ENCODE measurements at regions not wholly inside any gene's neighbourhood (a gene's known extent, or its start where the extent isn't known, plus 50 kb on each side); places are given as distances from the start of the nearest gene placed in this dataset.

DNA sequence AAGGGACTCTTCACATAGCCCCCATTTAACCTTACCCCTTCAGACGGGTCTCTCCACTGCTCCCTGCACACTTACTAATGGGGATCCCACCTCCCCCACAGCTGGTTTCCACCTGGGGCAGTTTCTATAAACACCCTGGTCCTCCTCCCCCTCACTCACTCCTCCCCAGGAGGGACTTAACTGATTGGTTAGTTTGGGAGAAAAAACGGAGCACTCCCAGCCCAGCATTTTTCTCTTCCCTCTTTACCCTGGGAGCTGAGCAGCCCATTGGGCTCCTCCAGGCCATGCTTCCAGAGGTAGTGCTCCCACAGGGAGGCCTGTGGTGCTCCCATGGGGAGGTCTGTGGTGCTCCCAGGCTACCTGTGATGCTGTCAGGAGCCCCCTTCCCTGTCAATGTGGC, 93.7 kb downstream of the MIS18A start:
- intact Hi-C loops (cut with DNase I) = loop anchor here (10.0 kb wide), 1 partner anchor 60 kb away; no protein-coding TSS in a partner anchor
- DNase-seq = no peak
- Histone ChIP-seq H3K36me3 (replicated peaks in 1 of 2; ENCODE audit: insufficient read depth in 1 of 2, low read depth in 2 of 2) (no peaks in the 10 kb centered on the region), H3K9me3 (no peaks in the 10 kb centered on the region), H3K4me3 (no peak overlapping the region), H3K27ac (no peak overlapping the region), H3K4me1 (no peaks in the 10 kb centered on the region), H3K27me3 (no peaks in the 10 kb centered on the region)
- WGBS, 2 donors = 27 to 44% methylated on average over 2 of the region's 2 CpGs
- TF ChIP-seq POLR2A (IDR thresholded peaks at IDR 0.05) = no peak
- TF ChIP-seq, protein P1, sequence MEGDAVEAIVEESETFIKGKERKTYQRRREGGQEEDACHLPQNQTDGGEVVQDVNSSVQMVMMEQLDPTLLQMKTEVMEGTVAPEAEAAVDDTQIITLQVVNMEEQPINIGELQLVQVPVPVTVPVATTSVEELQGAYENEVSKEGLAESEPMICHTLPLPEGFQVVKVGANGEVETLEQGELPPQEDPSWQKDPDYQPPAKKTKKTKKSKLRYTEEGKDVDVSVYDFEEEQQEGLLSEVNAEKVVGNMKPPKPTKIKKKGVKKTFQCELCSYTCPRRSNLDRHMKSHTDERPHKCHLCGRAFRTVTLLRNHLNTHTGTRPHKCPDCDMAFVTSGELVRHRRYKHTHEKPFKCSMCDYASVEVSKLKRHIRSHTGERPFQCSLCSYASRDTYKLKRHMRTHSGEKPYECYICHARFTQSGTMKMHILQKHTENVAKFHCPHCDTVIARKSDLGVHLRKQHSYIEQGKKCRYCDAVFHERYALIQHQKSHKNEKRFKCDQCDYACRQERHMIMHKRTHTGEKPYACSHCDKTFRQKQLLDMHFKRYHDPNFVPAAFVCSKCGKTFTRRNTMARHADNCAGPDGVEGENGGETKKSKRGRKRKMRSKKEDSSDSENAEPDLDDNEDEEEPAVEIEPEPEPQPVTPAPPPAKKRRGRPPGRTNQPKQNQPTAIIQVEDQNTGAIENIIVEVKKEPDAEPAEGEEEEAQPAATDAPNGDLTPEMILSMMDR (IDR thresholded peaks at IDR 0.05) = no peak
- no peak for ATAC-seq

DNA sequence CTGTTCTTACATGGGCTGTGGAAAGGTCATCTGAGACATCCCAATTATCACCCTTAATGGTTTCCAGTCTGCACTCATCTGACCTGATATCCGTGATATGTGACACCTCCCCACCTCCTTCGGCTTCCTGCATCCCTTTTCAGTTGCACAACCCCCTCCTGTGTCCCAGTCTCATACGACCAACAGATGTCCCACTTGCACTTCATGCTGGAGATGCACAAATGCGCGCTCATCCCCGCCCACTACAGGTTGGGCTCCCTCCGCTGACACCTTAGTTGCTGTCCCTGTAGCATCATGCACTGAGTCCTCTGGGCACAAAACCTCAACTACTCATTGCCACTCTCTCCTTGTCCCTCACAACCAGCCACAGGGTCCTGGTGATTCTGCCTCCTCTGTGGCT, 94.4 kb downstream of the MIS18A start:
- intact Hi-C loops (cut with DNase I) = loop anchor here (10.0 kb wide), 1 partner anchor 60 kb away; no protein-coding TSS in a partner anchor
- WGBS, 2 donors = 57 to 72% methylated on average over 7 of the region's 7 CpGs
- no peaks in the 10 kb centered on the region for H3K9me3 ChIP-seq
- DNase-seq = no peak
- H3K4me1 ChIP-seq = no peaks in the 10 kb centered on the region
- no peak for ATAC-seq
- no peak overlapping the region for H3K27ac ChIP-seq
- no peak overlapping the region for H3K4me3 ChIP-seq
- no peaks in the 10 kb centered on the region for H3K36me3 ChIP-seq (replicated peaks in 1 of 2; ENCODE audit: insufficient read depth in 1 of 2, low read depth in 2 of 2)
- H3K27me3 ChIP-seq = no peaks in the 10 kb centered on the region
- TF ChIP-seq, protein P1 (IDR thresholded peaks at IDR 0.05) = no peak
- no peak for TF ChIP-seq POLR2A (IDR thresholded peaks at IDR 0.05)

DNA sequence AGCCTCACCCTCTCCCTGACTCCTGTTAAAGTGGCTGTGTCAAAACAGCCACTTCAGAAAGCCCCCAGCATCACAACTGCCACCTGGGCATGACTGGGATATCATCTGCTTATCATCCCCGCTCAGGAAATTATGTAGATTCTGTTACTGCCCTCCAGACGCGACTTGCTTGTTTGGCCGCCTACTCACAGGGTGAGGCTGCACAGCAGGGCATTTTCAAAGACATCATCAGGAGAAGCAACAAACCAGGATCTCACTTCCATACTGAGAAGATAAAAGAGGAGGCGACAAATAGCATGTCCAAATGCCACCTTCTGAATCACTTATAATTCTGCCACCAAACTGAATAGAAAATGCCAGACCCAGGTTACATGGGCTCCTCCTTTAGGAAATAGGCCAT, 94.8 kb downstream of the MIS18A start:
- Histone ChIP-seq H3K9me3 (no peaks in the 10 kb centered on the region), H3K27ac (no peak overlapping the region), H3K4me3 (no peak overlapping the region), H3K27me3 (no peaks in the 10 kb centered on the region), H3K4me1 (no peaks in the 10 kb centered on the region), H3K36me3 (replicated peaks in 1 of 2; ENCODE audit: insufficient read depth in 1 of 2, low read depth in 2 of 2) (no peaks in the 10 kb centered on the region)
- intact Hi-C loops (cut with DNase I) = loop anchor here (10.0 kb wide), 1 partner anchor 59 kb away; no protein-coding TSS in a partner anchor
- TF ChIP-seq POLR2A (IDR thresholded peaks at IDR 0.05) = no peak
- TF ChIP-seq, protein P1 (IDR thresholded peaks at IDR 0.05) = no peak
- DNase-seq = no peak
- ATAC-seq = no peak
- WGBS, 2 donors = 44 to 78% methylated on average over 5 of the region's 5 CpGs

DNA sequence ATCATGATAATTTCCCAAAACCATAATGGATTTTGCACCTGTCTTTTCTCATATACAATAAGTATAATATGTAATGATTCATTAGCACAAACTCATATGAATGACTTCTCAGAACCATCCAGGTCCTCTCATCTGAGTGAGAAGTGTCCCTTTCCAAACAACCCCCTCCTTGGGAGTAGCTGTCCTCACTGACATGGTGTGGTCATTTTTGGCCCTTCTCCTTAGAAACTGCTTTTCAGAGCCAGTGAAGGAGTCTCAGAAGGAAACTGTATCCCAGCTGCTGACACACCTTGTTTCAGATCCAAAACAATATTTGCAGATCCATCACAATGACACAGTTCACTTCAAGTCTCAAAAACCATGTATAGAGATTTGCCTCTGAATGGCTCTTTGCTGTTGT, 95.5 kb downstream of the MIS18A start:
- intact Hi-C loops (cut with DNase I) = loop anchor here (10.0 kb wide), 1 partner anchor 59 kb away; no protein-coding TSS in a partner anchor
- TF ChIP-seq, protein P1 (IDR thresholded peaks at IDR 0.05) = no peak
- TF ChIP-seq POLR2A (IDR thresholded peaks at IDR 0.05) = no peak

DNA sequence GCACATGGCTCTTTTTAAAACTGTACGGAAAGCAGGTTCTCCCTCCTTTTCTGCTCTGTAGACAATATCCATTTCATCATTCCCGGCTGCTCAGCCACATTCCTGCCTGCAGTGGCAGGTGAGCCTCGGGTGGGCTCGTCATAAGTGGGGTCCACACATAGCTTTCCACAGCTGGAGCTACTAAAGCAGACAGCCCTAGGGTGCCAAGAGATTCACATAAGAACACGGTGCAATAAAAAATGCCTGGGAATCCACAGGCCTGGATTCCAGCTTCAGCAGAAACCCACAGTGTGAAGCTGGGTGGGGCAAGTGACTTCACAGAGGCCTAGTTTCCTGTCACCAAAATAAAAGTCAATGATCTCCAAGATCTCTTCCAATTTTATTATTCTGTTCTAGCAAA, 96.4 kb downstream of the MIS18A start:
- DNase-seq (no peak), ATAC-seq (no peak)
- intact Hi-C loops (cut with DNase I) = loop anchor here (10.0 kb wide), 1 partner anchor 58 kb away; no protein-coding TSS in a partner anchor
- H3K27me3 ChIP-seq = no peaks in the 10 kb centered on the region
- TF ChIP-seq, protein P1 (IDR thresholded peaks at IDR 0.05) = no peak
- H3K27ac ChIP-seq = no peak overlapping the region
- 66 to 71% methylated on average over 5 of the region's 5 CpGs for WGBS, 2 donors
- no peaks in the 10 kb centered on the region for H3K9me3 ChIP-seq
- H3K36me3 ChIP-seq (replicated peaks in 1 of 2; ENCODE audit: insufficient read depth in 1 of 2, low read depth in 2 of 2) = no peaks in the 10 kb centered on the region
- no peaks in the 10 kb centered on the region for H3K4me1 ChIP-seq
- no peak overlapping the region for H3K4me3 ChIP-seq

More for the DNA sequence above, 95.5 kb downstream of the MIS18A start:
- Histone ChIP-seq H3K9me3 (no peaks in the 10 kb centered on the region), H3K4me3 (no peak overlapping the region), H3K27me3 (no peaks in the 10 kb centered on the region), H3K36me3 (replicated peaks in 1 of 2; ENCODE audit: insufficient read depth in 1 of 2, low read depth in 2 of 2) (no peaks in the 10 kb centered on the region), H3K27ac (no peak overlapping the region), H3K4me1 (no peaks in the 10 kb centered on the region)
- DNase-seq (no peak), ATAC-seq (no peak)
